ENCODE measurements at regions not wholly inside any gene's neighbourhood (a gene's known extent, or its start where the extent isn't known, plus 50 kb on each side); places are given as distances from the start of the nearest gene placed in this dataset.

- Histone ChIP-seq H3K27me3 (ENCODE audit: control insufficient read depth, extremely low read depth, insufficient read depth, low read length) (no peaks in the 10 kb centered on the region), H3K9me1 (ENCODE audit: control insufficient read depth, extremely low read depth, insufficient read depth, low read length) (no peaks in the 10 kb centered on the region), H3K9me3 (ENCODE audit: control insufficient read depth, low read depth, low read length) (no peaks in the 10 kb centered on the region), H3K4me1 (ENCODE audit: control insufficient read depth, extremely low read depth, insufficient read depth, low read length) (no peaks in the 10 kb centered on the region), H3K27ac (ENCODE audit: control insufficient read depth, insufficient read depth, low read length) (no peak overlapping the region), H3K79me2 (ENCODE audit: control insufficient read depth, insufficient read depth, low read length) (no peaks in the 10 kb centered on the region), H4K20me1 (ENCODE audit: control insufficient read depth, extremely low read depth, insufficient read depth, low read length) (no peaks in the 10 kb centered on the region), H3K9ac (ENCODE audit: control insufficient read depth, extremely low read depth, insufficient read depth, low read length) (no peak overlapping the region), H3K4me3 (ENCODE audit: control insufficient read depth in 2 of 3, extremely low read depth in 1 of 3, insufficient read depth in 2 of 3, low read depth in 1 of 3, low read length in 3 of 3) (no peak overlapping the region), H3K4me2 (ENCODE audit: control insufficient read depth, extremely low read depth, insufficient read depth, low read depth, low read length) (no peak overlapping the region), H3K36me3 (ENCODE audit: control insufficient read depth in 2 of 2, extremely low read depth in 1 of 2, insufficient read depth in 2 of 2, low read length in 2 of 2) (no peaks in the 10 kb centered on the region), H2AFZ (ENCODE audit: control insufficient read depth, low read length) (no peak overlapping the region)
- dilution Hi-C loops (cut with MboI; ENCODE audit: extremely low pct_ligation_motif_present, low sequenced_read_pairs): no loop called here
- no peak for TF ChIP-seq CTCF (optimal IDR thresholded peaks at IDR 0.05 in 1 of 3, IDR thresholded peaks at IDR 0.05 in 1 of 3, conservative IDR thresholded peaks at IDR 0.05 in 1 of 3; ENCODE audit: extremely low read depth in 1 of 3, insufficient read depth in 2 of 3, low read length in 3 of 3)
- no peak for TF ChIP-seq EZH2 (IDR thresholded peaks at IDR 0.05; ENCODE audit: low read length)
- DNase-seq (ENCODE audit: low read depth, low spot score) (no peak), FAIRE-seq (no peak)
Measured at GRCh38 chr4:111696505-111696904, 448.7 kb upstream of the FAM241A start.

GRCh38 chr4:111697176-111697942 lies 447.9 kb upstream of the FAM241A start:
- dilution Hi-C loops (cut with MboI; ENCODE audit: extremely low pct_ligation_motif_present, low sequenced_read_pairs): no loop called here
- H3K9me1 ChIP-seq (ENCODE audit: control insufficient read depth, extremely low read depth, insufficient read depth, low read length): no peaks in the 10 kb centered on the region
- FAIRE-seq (no peak), DNase-seq (ENCODE audit: low read depth, low spot score) (no peak)
- H4K20me1 ChIP-seq (ENCODE audit: control insufficient read depth, extremely low read depth, insufficient read depth, low read length): no peaks in the 10 kb centered on the region
- no peaks in the 10 kb centered on the region for H3K36me3 ChIP-seq (ENCODE audit: control insufficient read depth in 2 of 2, extremely low read depth in 1 of 2, insufficient read depth in 2 of 2, low read length in 2 of 2)
- H3K9ac ChIP-seq (ENCODE audit: control insufficient read depth, extremely low read depth, insufficient read depth, low read length): no peak overlapping the region
- no peak overlapping the region for H3K27ac ChIP-seq (ENCODE audit: control insufficient read depth, insufficient read depth, low read length)
- H3K27me3 ChIP-seq (ENCODE audit: control insufficient read depth, extremely low read depth, insufficient read depth, low read length): no peaks in the 10 kb centered on the region
- H3K79me2 ChIP-seq (ENCODE audit: control insufficient read depth, insufficient read depth, low read length): no peaks in the 10 kb centered on the region
- H3K9me3 ChIP-seq (ENCODE audit: control insufficient read depth, low read depth, low read length): no peaks in the 10 kb centered on the region
- H3K4me3 ChIP-seq (ENCODE audit: control insufficient read depth in 2 of 3, extremely low read depth in 1 of 3, insufficient read depth in 2 of 3, low read depth in 1 of 3, low read length in 3 of 3): no peak overlapping the region
- TF ChIP-seq EZH2 (IDR thresholded peaks at IDR 0.05; ENCODE audit: low read length): no peak
- no peak for TF ChIP-seq CTCF (optimal IDR thresholded peaks at IDR 0.05 in 1 of 3, IDR thresholded peaks at IDR 0.05 in 1 of 3, conservative IDR thresholded peaks at IDR 0.05 in 1 of 3; ENCODE audit: extremely low read depth in 1 of 3, insufficient read depth in 2 of 3, low read length in 3 of 3)
- no peak overlapping the region for H3K4me2 ChIP-seq (ENCODE audit: control insufficient read depth, extremely low read depth, insufficient read depth, low read depth, low read length)
- no peaks in the 10 kb centered on the region for H3K4me1 ChIP-seq (ENCODE audit: control insufficient read depth, extremely low read depth, insufficient read depth, low read length)
- H2AFZ ChIP-seq (ENCODE audit: control insufficient read depth, low read length): no peak overlapping the region

Measured in keratinocyte (primary cell).